ENCODE measurements at regions not wholly inside any gene's neighbourhood (a gene's known extent, or its start where the extent isn't known, plus 50 kb on each side); places are given as distances from the start of the nearest gene placed in this dataset.

- Mint-ChIP-seq H3K36me3 (ENCODE audit: low read depth) (peaks cover 3% of the 10 kb centered on the region), H3K27ac (ENCODE audit: unreplicated experiment) (no peak overlapping the region), H3K27me3 (ENCODE audit: low read depth) (no peaks in the 10 kb centered on the region), H3K4me1 (no peaks in the 10 kb centered on the region), H3K9me3 (peaks cover 16% of the 10 kb centered on the region), H3K4me3 (no peak overlapping the region)
- no peak for TF ChIP-seq CTCF (conservative IDR thresholded peaks at IDR 0.05)
- DNase-seq (ENCODE audit: low read depth, low spot score), result no peak
Measured at GRCh38 chr1:80248886-80249285, 1242.4 kb upstream of the ADGRL4 start.

- no peak for TF ChIP-seq CTCF (conservative IDR thresholded peaks at IDR 0.05)
- Mint-ChIP-seq H3K4me1 (no peaks in the 10 kb centered on the region), H3K36me3 (ENCODE audit: low read depth) (peaks cover 3% of the 10 kb centered on the region), H3K27me3 (ENCODE audit: low read depth) (no peaks in the 10 kb centered on the region), H3K4me3 (no peak overlapping the region), H3K9me3 (peaks cover 16% of the 10 kb centered on the region), H3K27ac (ENCODE audit: unreplicated experiment) (no peak overlapping the region)
- DNase-seq (ENCODE audit: low read depth, low spot score), result no peak
Measured at GRCh38 chr1:80245813-80246212, 1239.3 kb upstream of the ADGRL4 start.

GRCh38 chr1:80244372-80244771, 1237.8 kb upstream of the ADGRL4 start:
- H3K4me1 Mint-ChIP-seq, result no peaks in the 10 kb centered on the region

GRCh38 chr1:80241566-80241965, 1235.0 kb upstream of the ADGRL4 start:
- no peak overlapping the region for H3K4me3 Mint-ChIP-seq
- no peak for DNase-seq (ENCODE audit: low read depth, low spot score)
- H3K27me3 Mint-ChIP-seq (ENCODE audit: low read depth), result no peaks in the 10 kb centered on the region
- no peaks in the 10 kb centered on the region for H3K4me1 Mint-ChIP-seq
- no peak overlapping the region for H3K27ac Mint-ChIP-seq (ENCODE audit: unreplicated experiment)
- peaks cover 3% of the 10 kb centered on the region for H3K9me3 Mint-ChIP-seq
- H3K36me3 Mint-ChIP-seq (ENCODE audit: low read depth), result no peaks in the 10 kb centered on the region
- no peak for TF ChIP-seq CTCF (conservative IDR thresholded peaks at IDR 0.05)

More at GRCh38 chr1:80244372-80244771, 1237.8 kb upstream of the ADGRL4 start:
- H3K36me3 Mint-ChIP-seq (ENCODE audit: low read depth), result peaks cover 3% of the 10 kb centered on the region
- no peak overlapping the region for H3K27ac Mint-ChIP-seq (ENCODE audit: unreplicated experiment)
- no peak overlapping the region for H3K4me3 Mint-ChIP-seq
- H3K27me3 Mint-ChIP-seq (ENCODE audit: low read depth), result no peaks in the 10 kb centered on the region
- DNase-seq (ENCODE audit: low read depth, low spot score), result no peak
- H3K9me3 Mint-ChIP-seq, result peaks cover 11% of the 10 kb centered on the region
- no peak for TF ChIP-seq CTCF (conservative IDR thresholded peaks at IDR 0.05)

- H3K36me3 Mint-ChIP-seq (ENCODE audit: low read depth), result no peaks in the 10 kb centered on the region
- TF ChIP-seq CTCF (conservative IDR thresholded peaks at IDR 0.05), result no peak
Measured at GRCh38 chr1:80225510-80225909, 1219.0 kb upstream of the ADGRL4 start.

GRCh38 chr1:80221319-80221718, 1214.8 kb upstream of the ADGRL4 start:
- no peak for TF ChIP-seq CTCF (conservative IDR thresholded peaks at IDR 0.05)
- Mint-ChIP-seq H3K4me1 (peaks cover 30% of the 10 kb centered on the region), H3K27me3 (ENCODE audit: low read depth) (no peaks in the 10 kb centered on the region), H3K9me3 (peaks cover 3% of the 10 kb centered on the region), H3K36me3 (ENCODE audit: low read depth) (no peaks in the 10 kb centered on the region), H3K4me3 (no peak overlapping the region), H3K27ac (ENCODE audit: unreplicated experiment) (no peak overlapping the region)
- no peak for DNase-seq (ENCODE audit: low read depth, low spot score)

More at GRCh38 chr1:80225510-80225909, 1219.0 kb upstream of the ADGRL4 start:
- no peaks in the 10 kb centered on the region for H3K4me1 Mint-ChIP-seq
- H3K4me3 Mint-ChIP-seq, result no peak overlapping the region
- H3K27ac Mint-ChIP-seq (ENCODE audit: unreplicated experiment), result no peak overlapping the region
- DNase-seq (ENCODE audit: low read depth, low spot score), result no peak
- no peaks in the 10 kb centered on the region for H3K27me3 Mint-ChIP-seq (ENCODE audit: low read depth)
- H3K9me3 Mint-ChIP-seq, result peaks cover 5% of the 10 kb centered on the region
